IPS-NIHi7 (cell line): ENCODE measurements at regions not wholly inside any gene's neighbourhood (a gene's known extent, or its start where the extent isn't known, plus 50 kb on each side); places are given as distances from the start of the nearest gene placed in this dataset.
A peak's percentile ranks its signal among the peaks of the same experiment; 100 is the strongest.

Experiments used
- DNase-seq: peaks from one replicate; pipeline ENCODE4 v3.0.0; 2012; ENCODE audit warnings: mixed read lengths; ENCODE audit errors: extremely low spot score

- no peak for DNase-seq
Observed at GRCh38 chr9:129506041-129506440, 114.9 kb downstream of the C9orf50 start.

GRCh38 chr9:129505270-129505902 is 115.5 kb downstream of the C9orf50 start:
- no peak for DNase-seq

GRCh38 chr9:129504404-129504803 is 116.5 kb downstream of the C9orf50 start:
- no peak for DNase-seq

GRCh38 chr9:129501771-129502319 is 119.1 kb downstream of the C9orf50 start:
- DNase-seq = no peak

GRCh38 chr9:129500863-129501770 is 119.8 kb downstream of the C9orf50 start:
- DNase-seq = no peak

- DNase-seq = no peak
Observed at GRCh38 chr9:129500161-129500862, 120.6 kb downstream of the C9orf50 start.

- DNase-seq = no peak
Observed at GRCh38 chr9:129498451-129499384, 122.2 kb downstream of the C9orf50 start.

- no peak for DNase-seq
Observed at GRCh38 chr9:129497813-129498450, 123.0 kb downstream of the C9orf50 start.

GRCh38 chr9:129497005-129497812 is 123.7 kb downstream of the C9orf50 start:
- peak; percentile 70 for DNase-seq

- peak; percentile 82 for DNase-seq
Observed at GRCh38 chr9:129496473-129497004, 124.4 kb downstream of the C9orf50 start.

GRCh38 chr9:129495620-129496472 is 125.1 kb downstream of the C9orf50 start:
- peak; percentile 96 for DNase-seq

GRCh38 chr9:129494113-129494789 is 126.7 kb downstream of the C9orf50 start:
- DNase-seq = no peak

- DNase-seq = no peak
Observed at GRCh38 chr9:129493706-129494047, 127.2 kb downstream of the C9orf50 start.

- DNase-seq = no peak
Observed at GRCh38 chr9:129493002-129493705, 127.7 kb downstream of the C9orf50 start.

- no peak for DNase-seq
Observed at GRCh38 chr9:129491487-129491855, 129.4 kb downstream of the C9orf50 start.

GRCh38 chr9:129490583-129491486 is 130.1 kb downstream of the C9orf50 start:
- DNase-seq = no peak
